HG02571 (cell line): ENCODE measurements at regions not wholly inside any gene's neighbourhood (a gene's known extent, or its start where the extent isn't known, plus 50 kb on each side); places are given as distances from the start of the nearest gene placed in this dataset.

Experiments
- ATAC-seq: cut with Tn5 transposase; IDR thresholded peaks from one replicate; pipeline ENCODE4 v1.9.1; 2021; ENCODE audit warnings: mild to moderate bottlenecking, moderate library complexity; ENCODE audit not compliant: unreplicated experiment

- no peak for ATAC-seq
Measured at GRCh38 chr10:29925771-29926692, 133.4 kb downstream of the JCAD start.

GRCh38 chr10:29924436-29924835, 134.9 kb downstream of the JCAD start:
- ATAC-seq = no peak

GRCh38 chr10:29923416-29923965, 135.9 kb downstream of the JCAD start:
- no peak for ATAC-seq

GRCh38 chr10:29922892-29923291, 136.5 kb downstream of the JCAD start:
- no peak for ATAC-seq

GRCh38 chr10:29922226-29922625, 137.2 kb downstream of the JCAD start:
- ATAC-seq = no peak

GRCh38 chr10:29921071-29921446, 138.3 kb downstream of the JCAD start:
- ATAC-seq = no peak

GRCh38 chr10:29920408-29921070, 138.8 kb downstream of the JCAD start:
- ATAC-seq = no peak

- ATAC-seq = no peak
Measured at GRCh38 chr10:29918623-29919400, 140.6 kb downstream of the JCAD start.

- no peak for ATAC-seq
Measured at GRCh38 chr10:29917311-29917710, 142.1 kb downstream of the JCAD start.

GRCh38 chr10:29916669-29917068, 142.7 kb downstream of the JCAD start:
- no peak for ATAC-seq

GRCh38 chr10:29914986-29915785, 144.2 kb downstream of the JCAD start:
- no peak for ATAC-seq

GRCh38 chr10:29908962-29909361, 150.4 kb downstream of the JCAD start:
- no peak for ATAC-seq

GRCh38 chr10:29900865-29901264, 158.5 kb downstream of the JCAD start:
- no peak for ATAC-seq

GRCh38 chr10:29897999-29898716, 161.2 kb downstream of the JCAD start:
- ATAC-seq = no peak

- no peak for ATAC-seq
Measured at GRCh38 chr10:29897430-29897829, 162.0 kb downstream of the JCAD start.

GRCh38 chr10:29896053-29896452, 163.3 kb downstream of the JCAD start:
- no peak for ATAC-seq

- no peak for ATAC-seq
Measured at GRCh38 chr10:29895456-29895855, 163.9 kb downstream of the JCAD start.

- no peak for ATAC-seq
Measured at GRCh38 chr10:29888321-29888720, 171.1 kb downstream of the JCAD start.

- no peak for ATAC-seq
Measured at GRCh38 chr10:29886299-29886698, 173.1 kb downstream of the JCAD start.

- no peak for ATAC-seq
Measured at GRCh38 chr10:29883231-29883630, 176.2 kb downstream of the JCAD start.
